Brain microvascular endothelial cell (primary cell): ENCODE measurements at regions not wholly inside any gene's neighbourhood (a gene's known extent, or its start where the extent isn't known, plus 50 kb on each side); places are given as distances from the start of the nearest gene placed in this dataset.
A peak's percentile ranks its signal among the peaks of the same experiment; 100 is the strongest.

Source experiments
- DNase-seq: peaks from one replicate; pipeline ENCODE4 v3.0.0-alpha.2; 2020
- H3K27ac ChIP-seq: fragments of 250-450 bp; sonication (Bioruptor Pico); 2 replicates; pipeline ENCODE4 v1.5.1; 2020; ENCODE audit warnings: mild to moderate bottlenecking, moderate library complexity
- H3K27me3 ChIP-seq: fragments of 250-450 bp; sonication (Bioruptor Pico); replicated peaks from 2 replicates; pipeline ENCODE4 v1.5.1; 2020; ENCODE audit warnings: mild to moderate bottlenecking
- H3K36me3 ChIP-seq: fragments of 250-450 bp; sonication (Bioruptor Pico); replicated peaks from 2 replicates; pipeline ENCODE4 v1.5.1; 2020; ENCODE audit warnings: mild to moderate bottlenecking
- H3K4me3 ChIP-seq: 2 replicates; pipeline ENCODE4 v1.5.1; 2011; ENCODE audit warnings: low read depth, mild to moderate bottlenecking, control low read depth, low read length, moderate library complexity
- in situ Hi-C: cut with HindIII; loops from 2 replicates; pipeline ENCODE4 v1.10.0; 2017; ENCODE audit warnings: low sequenced_read_pairs, low pct_ligation_motif_present
- TF ChIP-seq, protein P1 (sequence below): IDR thresholded peaks from 2 replicates; pipeline ENCODE4 v1.5.1; 2011; ENCODE audit warnings: low read depth, mild to moderate bottlenecking, moderate library complexity, low read length, control low read depth, inconsistent platforms; ENCODE audit errors: missing control alignments

- Histone ChIP-seq H3K27me3 (no peaks in the 10 kb centered on the region), H3K36me3 (no peaks in the 10 kb centered on the region), H3K27ac (no peak overlapping the region), H3K4me3 (no peak overlapping the region)
- TF ChIP-seq, protein P1, sequence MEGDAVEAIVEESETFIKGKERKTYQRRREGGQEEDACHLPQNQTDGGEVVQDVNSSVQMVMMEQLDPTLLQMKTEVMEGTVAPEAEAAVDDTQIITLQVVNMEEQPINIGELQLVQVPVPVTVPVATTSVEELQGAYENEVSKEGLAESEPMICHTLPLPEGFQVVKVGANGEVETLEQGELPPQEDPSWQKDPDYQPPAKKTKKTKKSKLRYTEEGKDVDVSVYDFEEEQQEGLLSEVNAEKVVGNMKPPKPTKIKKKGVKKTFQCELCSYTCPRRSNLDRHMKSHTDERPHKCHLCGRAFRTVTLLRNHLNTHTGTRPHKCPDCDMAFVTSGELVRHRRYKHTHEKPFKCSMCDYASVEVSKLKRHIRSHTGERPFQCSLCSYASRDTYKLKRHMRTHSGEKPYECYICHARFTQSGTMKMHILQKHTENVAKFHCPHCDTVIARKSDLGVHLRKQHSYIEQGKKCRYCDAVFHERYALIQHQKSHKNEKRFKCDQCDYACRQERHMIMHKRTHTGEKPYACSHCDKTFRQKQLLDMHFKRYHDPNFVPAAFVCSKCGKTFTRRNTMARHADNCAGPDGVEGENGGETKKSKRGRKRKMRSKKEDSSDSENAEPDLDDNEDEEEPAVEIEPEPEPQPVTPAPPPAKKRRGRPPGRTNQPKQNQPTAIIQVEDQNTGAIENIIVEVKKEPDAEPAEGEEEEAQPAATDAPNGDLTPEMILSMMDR = peak; percentile 47
- no peak for DNase-seq
- in situ Hi-C loops = no loop called here
These were observed 763.9 kb downstream of the TSN start for GRCh38 chr2:122519366-122519765.

- no peak for DNase-seq
- H3K36me3 ChIP-seq = no peaks in the 10 kb centered on the region
- TF ChIP-seq, protein P1 = no peak
- no peaks in the 10 kb centered on the region for H3K27me3 ChIP-seq
- no peak overlapping the region for H3K4me3 ChIP-seq
- H3K27ac ChIP-seq = no peak overlapping the region
- in situ Hi-C loops = no loop called here
These were observed 764.6 kb downstream of the TSN start for GRCh38 chr2:122519821-122520611.

GRCh38 chr2:122523143-122523542, 767.7 kb downstream of the TSN start:
- Histone ChIP-seq H3K4me3 (no peak overlapping the region), H3K27me3 (no peaks in the 10 kb centered on the region), H3K27ac (no peak overlapping the region), H3K36me3 (no peaks in the 10 kb centered on the region)
- TF ChIP-seq, protein P1 = no peak
- no peak for DNase-seq
- in situ Hi-C loops = no loop called here

DNA sequence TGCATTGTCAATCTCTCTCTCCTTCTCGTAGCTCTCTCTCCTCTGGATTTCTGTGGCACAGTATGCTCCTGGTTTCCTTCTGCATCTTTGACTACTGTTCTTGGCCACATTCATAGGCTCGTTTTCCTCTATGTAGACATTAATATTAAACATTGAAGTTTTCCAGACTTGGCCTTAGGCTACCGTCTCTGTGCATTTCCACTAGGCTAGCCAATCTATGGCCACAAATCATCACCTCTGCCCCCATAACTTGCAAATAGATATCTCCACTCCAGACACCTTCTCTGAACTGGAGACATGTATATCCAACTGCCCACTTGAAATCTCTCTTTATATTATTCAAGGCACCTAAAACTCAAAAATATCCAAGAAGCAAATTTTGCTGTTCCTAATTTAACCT, 768.5 kb downstream of the TSN start:
- Histone ChIP-seq H3K27me3 (no peaks in the 10 kb centered on the region), H3K4me3 (no peak overlapping the region), H3K27ac (no peak overlapping the region), H3K36me3 (no peaks in the 10 kb centered on the region)
- no peak for DNase-seq
- in situ Hi-C loops = no loop called here
- TF ChIP-seq, protein P1 = no peak

DNA sequence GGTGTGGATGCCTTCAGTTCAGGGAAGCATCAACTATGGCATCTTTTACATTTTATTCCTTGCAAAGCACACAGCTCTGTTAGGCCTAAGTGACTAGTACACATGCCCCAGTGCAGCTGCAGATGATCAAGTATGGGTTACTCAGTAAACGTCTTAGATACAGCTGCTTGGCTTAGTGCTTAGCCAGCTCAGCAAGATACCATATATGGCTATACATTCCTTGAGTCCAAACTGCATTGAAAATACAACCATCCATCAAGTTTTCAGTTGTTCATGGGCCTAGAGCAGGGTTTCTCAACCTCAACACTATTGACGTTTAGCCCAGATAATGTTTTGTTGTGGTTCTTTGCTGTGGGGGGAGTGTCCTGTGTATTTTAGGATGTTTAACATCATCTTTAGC, 769.9 kb downstream of the TSN start:
- Histone ChIP-seq H3K36me3 (no peaks in the 10 kb centered on the region), H3K27ac (no peak overlapping the region), H3K27me3 (no peaks in the 10 kb centered on the region), H3K4me3 (no peak overlapping the region)
- DNase-seq = no peak
- in situ Hi-C loops = no loop called here
- TF ChIP-seq, protein P1 = no peak

GRCh38 chr2:122528061-122528460, 772.6 kb downstream of the TSN start:
- H3K27ac ChIP-seq = no peak overlapping the region
- H3K27me3 ChIP-seq = no peaks in the 10 kb centered on the region
- in situ Hi-C loops = no loop called here
- TF ChIP-seq, protein P1 = no peak
- no peak overlapping the region for H3K4me3 ChIP-seq
- no peaks in the 10 kb centered on the region for H3K36me3 ChIP-seq
- peak; percentile 71 for DNase-seq
